ENCODE measurements at regions not wholly inside any gene's neighbourhood (a gene's known extent, or its start where the extent isn't known, plus 50 kb on each side); places are given as distances from the start of the nearest gene placed in this dataset.

GRCh38 chr13:70945506-70945905 lies 837.3 kb upstream of the KLHL1 start:
- TF ChIP-seq CTCF (IDR thresholded peaks at IDR 0.05) (no peak), ZFX (IDR thresholded peaks at IDR 0.05; ENCODE audit: borderline replicate concordance) (no peak)
